ENCODE measurements at regions not wholly inside any gene's neighbourhood (a gene's known extent, or its start where the extent isn't known, plus 50 kb on each side); places are given as distances from the start of the nearest gene placed in this dataset.

DNA sequence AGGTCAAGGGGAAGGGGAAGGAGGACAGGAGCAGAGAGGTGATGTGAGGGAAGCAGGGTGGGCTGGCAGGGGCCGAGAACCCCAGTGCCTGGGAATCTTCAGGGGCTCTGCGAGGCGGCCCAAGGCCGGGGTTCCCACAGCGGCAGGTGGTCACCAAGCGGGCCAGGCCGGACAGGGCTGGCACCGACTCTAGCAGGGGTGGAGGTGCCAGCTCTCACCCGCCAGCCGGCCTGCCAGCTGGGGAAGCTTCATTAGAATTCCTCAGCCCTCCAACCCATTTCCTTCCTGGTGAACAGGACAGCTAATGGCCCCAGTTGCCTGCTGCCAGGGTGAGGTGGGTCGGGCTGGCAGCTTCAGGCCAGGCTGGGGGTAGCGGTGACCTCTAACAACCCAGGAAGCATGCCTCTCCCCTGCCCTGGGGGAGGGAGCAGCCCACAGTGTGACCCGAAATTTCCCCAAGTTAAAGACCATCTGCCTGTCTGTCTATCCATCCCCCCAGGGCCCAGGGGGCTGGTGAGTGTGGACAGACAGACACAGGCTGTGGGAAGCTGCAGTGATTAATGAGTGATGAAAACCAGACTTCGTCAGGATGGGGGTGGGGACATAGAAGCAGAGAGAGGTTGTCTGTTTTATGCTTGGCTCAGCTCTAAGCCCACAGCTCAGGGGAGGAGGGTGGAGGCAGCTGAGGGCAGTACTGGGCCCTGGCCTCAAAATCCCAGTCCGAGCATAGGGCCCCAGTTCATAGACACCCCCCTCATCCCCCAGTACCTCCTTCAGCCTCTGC lies 144.1 kb downstream of the ZFP36L2 start:
- TF ChIP-seq, protein P1, sequence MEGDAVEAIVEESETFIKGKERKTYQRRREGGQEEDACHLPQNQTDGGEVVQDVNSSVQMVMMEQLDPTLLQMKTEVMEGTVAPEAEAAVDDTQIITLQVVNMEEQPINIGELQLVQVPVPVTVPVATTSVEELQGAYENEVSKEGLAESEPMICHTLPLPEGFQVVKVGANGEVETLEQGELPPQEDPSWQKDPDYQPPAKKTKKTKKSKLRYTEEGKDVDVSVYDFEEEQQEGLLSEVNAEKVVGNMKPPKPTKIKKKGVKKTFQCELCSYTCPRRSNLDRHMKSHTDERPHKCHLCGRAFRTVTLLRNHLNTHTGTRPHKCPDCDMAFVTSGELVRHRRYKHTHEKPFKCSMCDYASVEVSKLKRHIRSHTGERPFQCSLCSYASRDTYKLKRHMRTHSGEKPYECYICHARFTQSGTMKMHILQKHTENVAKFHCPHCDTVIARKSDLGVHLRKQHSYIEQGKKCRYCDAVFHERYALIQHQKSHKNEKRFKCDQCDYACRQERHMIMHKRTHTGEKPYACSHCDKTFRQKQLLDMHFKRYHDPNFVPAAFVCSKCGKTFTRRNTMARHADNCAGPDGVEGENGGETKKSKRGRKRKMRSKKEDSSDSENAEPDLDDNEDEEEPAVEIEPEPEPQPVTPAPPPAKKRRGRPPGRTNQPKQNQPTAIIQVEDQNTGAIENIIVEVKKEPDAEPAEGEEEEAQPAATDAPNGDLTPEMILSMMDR (conservative IDR thresholded peaks at IDR 0.05; ENCODE audit: low read length) = no peak
- no peak for TF ChIP-seq EZH2phosphoT487 (IDR thresholded peaks at IDR 0.05; ENCODE audit: borderline replicate concordance, low read depth, low read length)

All from OCI-LY7 (cell line).